Mesenchymal stem cell (in vitro differentiated cells and primary cell): ENCODE measurements at regions not wholly inside any gene's neighbourhood (a gene's known extent, or its start where the extent isn't known, plus 50 kb on each side); places are given as distances from the start of the nearest gene placed in this dataset.

Experiments
- DNase-seq: peaks from one replicate; pipeline ENCODE4 v3.0.0-alpha.2; 2013
- H2AFZ ChIP-seq: one replicate; pipeline ENCODE4 v1.6.1; 2013; ENCODE audit warnings: low read depth, mild to moderate bottlenecking, control low read depth, inconsistent platforms, low read length, moderate library complexity
- H2AK5ac ChIP-seq: 2 replicates; pipeline ENCODE4 v1.6.1; 2013; ENCODE audit warnings: low read length, moderate library complexity, mild to moderate bottlenecking, inconsistent platforms; ENCODE audit not compliant: severe bottlenecking
- H2BK120ac ChIP-seq: one replicate; pipeline ENCODE4 v1.6.1; 2013; ENCODE audit warnings: low read depth, mild to moderate bottlenecking, inconsistent platforms, low read length, moderate library complexity
- H2BK12ac ChIP-seq, 2 experiments: one replicate each; pipeline ENCODE4 v1.6.1; 2013; ENCODE audit warnings: inconsistent platforms in 2 of 2, low read length in 2 of 2, mild to moderate bottlenecking in 2 of 2, moderate library complexity in 2 of 2, control low read depth in 1 of 2
- H2BK15ac ChIP-seq: one replicate; pipeline ENCODE4 v1.6.1; 2013; ENCODE audit warnings: mild to moderate bottlenecking, low read depth, inconsistent platforms; ENCODE audit not compliant: poor library complexity, severe bottlenecking
- H2BK5ac ChIP-seq: 2 replicates; pipeline ENCODE4 v1.6.1; 2013; ENCODE audit warnings: low read depth, mild to moderate bottlenecking, low read length, control low read depth, inconsistent platforms; ENCODE audit not compliant: poor library complexity, severe bottlenecking
- H3K14ac ChIP-seq, 2 experiments: one replicate each; pipeline ENCODE4 v1.6.1; 2013; ENCODE audit warnings: inconsistent platforms in 2 of 2, low read length in 2 of 2, control low read depth in 1 of 2, mild to moderate bottlenecking in 1 of 2, moderate library complexity in 1 of 2
- H3K18ac ChIP-seq, 2 experiments: one replicate each; pipeline ENCODE4 v1.6.1; 2013; ENCODE audit warnings: inconsistent platforms in 2 of 2, low read length in 2 of 2, control low read depth in 1 of 2, low read depth in 1 of 2, mild to moderate bottlenecking in 1 of 2
- H3K23ac ChIP-seq, 2 experiments: one replicate each; pipeline ENCODE4 v1.6.1; 2013; ENCODE audit warnings: inconsistent platforms in 2 of 2, low read length in 2 of 2, mild to moderate bottlenecking in 2 of 2, moderate library complexity in 2 of 2, control low read depth in 1 of 2
- H3K27ac ChIP-seq: 2 replicates; pipeline ENCODE4 v1.5.1; 2013; ENCODE audit warnings: mild to moderate bottlenecking, moderate library complexity, low read length, control low read depth, inconsistent platforms; ENCODE audit not compliant: poor library complexity, severe bottlenecking
- H3K27me3 ChIP-seq, 2 experiments: 2 replicates each; pipeline versions ENCODE4 v1.6.1 to v1.7.0; 2013; ENCODE audit warnings: low read length in 2 of 2, mild to moderate bottlenecking in 2 of 2, moderate library complexity in 2 of 2, control low read depth in 1 of 2, inconsistent platforms in 1 of 2; ENCODE audit not compliant: control insufficient read depth in 1 of 2, insufficient read depth in 1 of 2
- H3K36me3 ChIP-seq, 2 experiments: 2 replicates each; pipeline versions ENCODE4 v1.6.1 to v1.7.0; 2013; ENCODE audit warnings: low read length in 2 of 2, control low read depth in 1 of 2, inconsistent platforms in 1 of 2, low read depth in 1 of 2, mild to moderate bottlenecking in 1 of 2; ENCODE audit not compliant: insufficient read depth in 2 of 2, control insufficient read depth in 1 of 2
- H3K4ac ChIP-seq, 2 experiments: one replicate each; pipeline ENCODE4 v1.6.1; 2013; ENCODE audit warnings: inconsistent platforms in 2 of 2, low read length in 2 of 2, mild to moderate bottlenecking in 2 of 2, moderate library complexity in 2 of 2, control low read depth in 1 of 2, low read depth in 1 of 2
- H3K4me1 ChIP-seq: 2 replicates; pipeline ENCODE4 v1.6.1; 2013; ENCODE audit warnings: low read depth, low read length, control low read depth; ENCODE audit not compliant: control insufficient read depth, insufficient read depth
- H3K4me2 ChIP-seq: 2 replicates; pipeline ENCODE4 v1.6.1; 2013; ENCODE audit warnings: low read length, mild to moderate bottlenecking, inconsistent platforms; ENCODE audit not compliant: poor library complexity, severe bottlenecking
- H3K4me3 ChIP-seq, 2 experiments: 2 replicates each; pipeline versions ENCODE4 v1.5.1 to v1.7.0; 2013; ENCODE audit warnings: low read length in 2 of 2, mild to moderate bottlenecking in 2 of 2, control low read depth in 1 of 2, low read depth in 1 of 2; ENCODE audit not compliant: insufficient read depth in 1 of 2
- H3K79me1 ChIP-seq: replicated peaks from 2 replicates; pipeline ENCODE4 v1.6.1; 2013; ENCODE audit warnings: mild to moderate bottlenecking, control low read depth, low read length, inconsistent platforms; ENCODE audit not compliant: poor library complexity, severe bottlenecking
- H3K9ac ChIP-seq: 2 replicates; pipeline ENCODE4 v1.7.0; 2013; ENCODE audit warnings: mild to moderate bottlenecking, low read length, moderate library complexity
- H3K9me3 ChIP-seq: 2 replicates; pipeline ENCODE4 v1.7.0; 2013; ENCODE audit warnings: mild to moderate bottlenecking, low read length; ENCODE audit not compliant: control insufficient read depth
- H4K8ac ChIP-seq: one replicate; pipeline ENCODE4 v1.6.1; 2013; ENCODE audit warnings: inconsistent platforms, mild to moderate bottlenecking, low read length, moderate library complexity
- H4K91ac ChIP-seq: one replicate; pipeline ENCODE4 v1.6.1; 2013; ENCODE audit warnings: mild to moderate bottlenecking, low read length, inconsistent platforms
- WGBS: methylation state at CpG from one replicate; pipeline ENCODE4 v1.1.7; 2013; ENCODE audit warnings: mixed read lengths; 5-methylcytosine and 5-hydroxymethylcytosine counted together

DNA sequence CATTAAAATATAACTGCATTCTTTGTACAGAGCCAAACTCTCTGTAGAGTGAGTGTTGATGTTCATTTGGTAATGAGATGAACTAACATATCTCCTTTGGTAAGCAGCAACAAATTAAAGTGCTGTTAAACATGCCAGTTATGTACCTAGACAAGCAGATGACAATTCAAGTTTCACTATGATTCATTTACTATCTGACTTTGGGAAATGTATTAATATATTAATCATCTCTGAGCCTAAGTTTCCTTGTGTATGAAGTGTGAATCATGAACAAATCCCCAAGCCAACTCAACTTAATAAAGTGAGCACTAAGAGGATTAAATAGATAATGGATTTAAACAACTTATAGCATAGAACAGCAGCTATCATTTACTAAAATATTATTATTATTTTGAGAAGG, 1044.2 kb downstream of the GLUD2 start:
- H3K27me3 ChIP-seq: no peaks in the 10 kb centered on the region
- no peak overlapping the region for H3K4ac ChIP-seq
- H2BK5ac ChIP-seq: no peak overlapping the region
- no peak overlapping the region for H3K4me2 ChIP-seq
- H2BK15ac ChIP-seq: no peak overlapping the region
- no peak overlapping the region for H3K18ac ChIP-seq
- H3K23ac ChIP-seq: no peak overlapping the region
- no peak overlapping the region for H2BK12ac ChIP-seq
- no peak overlapping the region for H2BK120ac ChIP-seq
- H2AFZ ChIP-seq: no peak overlapping the region
- H4K91ac ChIP-seq: no peak overlapping the region
- H3K27ac ChIP-seq: no peak overlapping the region
- no peak overlapping the region for H3K9ac ChIP-seq
- H3K4me3 ChIP-seq: no peak overlapping the region
- H4K8ac ChIP-seq: no peak overlapping the region
- H3K14ac ChIP-seq: no peak overlapping the region
- H3K79me1 ChIP-seq: no peaks in the 10 kb centered on the region
- no peaks in the 10 kb centered on the region for H3K4me1 ChIP-seq
- H3K36me3 ChIP-seq: no peaks in the 10 kb centered on the region
- no peak overlapping the region for H2AK5ac ChIP-seq
- no peak for DNase-seq
- H3K9me3 ChIP-seq: peaks cover 2% of the 10 kb centered on the region

DNA sequence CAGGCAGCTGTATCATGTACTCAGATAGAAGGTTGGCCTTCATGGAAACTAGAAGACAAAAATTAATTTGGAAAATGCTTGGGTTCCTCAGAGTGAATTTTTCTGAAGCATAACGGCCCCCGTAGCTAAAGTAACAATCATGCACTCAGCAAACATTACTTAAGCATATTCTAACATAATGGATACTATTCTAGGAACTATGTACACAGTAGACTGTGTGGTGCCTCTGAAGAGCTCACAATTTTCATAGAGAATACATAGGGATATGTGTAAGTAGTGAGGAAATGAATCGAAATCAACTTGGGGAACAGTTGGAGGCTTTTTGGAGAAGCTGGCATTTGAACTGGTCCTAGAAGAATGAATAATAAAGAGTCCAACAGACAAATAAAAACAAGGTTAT, 1045.0 kb downstream of the GLUD2 start:
- Histone ChIP-seq H3K18ac (no peak overlapping the region), H3K4me3 (no peak overlapping the region), H4K8ac (no peak overlapping the region), H3K9ac (no peak overlapping the region), H3K4ac (no peak overlapping the region), H2AK5ac (no peak overlapping the region), H2BK120ac (no peak overlapping the region), H3K14ac (no peak overlapping the region), H3K27me3 (no peaks in the 10 kb centered on the region), H2BK15ac (no peak overlapping the region), H3K4me1 (no peaks in the 10 kb centered on the region), H3K9me3 (peaks cover 2% of the 10 kb centered on the region), H3K27ac (no peak overlapping the region), H2AFZ (no peak overlapping the region), H3K36me3 (no peaks in the 10 kb centered on the region), H3K23ac (no peak overlapping the region), H3K4me2 (no peak overlapping the region), H4K91ac (no peak overlapping the region), H3K79me1 (no peaks in the 10 kb centered on the region), H2BK5ac (no peak overlapping the region), H2BK12ac (no peak overlapping the region)
- WGBS: 50% methylated on average over 1 of the region's 3 CpGs
- DNase-seq: no peak

DNA sequence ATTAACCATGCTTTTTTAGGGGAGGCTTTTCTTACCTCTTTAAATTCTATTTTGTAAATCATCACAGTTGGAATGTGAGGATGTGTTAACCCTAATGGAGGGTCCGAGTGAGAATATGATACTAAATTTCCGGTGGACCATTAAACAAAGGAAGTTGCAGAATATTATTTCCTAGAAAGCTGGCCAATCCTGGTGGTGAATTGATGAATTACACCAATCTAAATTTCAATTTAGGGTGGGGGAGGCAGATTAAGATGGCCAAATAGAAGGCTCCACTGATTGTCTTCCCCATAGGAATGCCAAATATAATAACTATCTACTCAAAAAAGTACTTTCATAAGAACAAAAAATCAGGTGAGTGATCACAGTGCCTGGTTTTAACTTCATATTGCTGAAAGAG, 1045.6 kb downstream of the GLUD2 start:
- H3K23ac ChIP-seq: no peak overlapping the region
- H3K18ac ChIP-seq: no peak overlapping the region
- H3K27me3 ChIP-seq: no peaks in the 10 kb centered on the region
- H3K9ac ChIP-seq: no peak overlapping the region
- no peak overlapping the region for H4K8ac ChIP-seq
- no peak overlapping the region for H2AFZ ChIP-seq
- H2AK5ac ChIP-seq: no peak overlapping the region
- H3K79me1 ChIP-seq: no peaks in the 10 kb centered on the region
- H3K36me3 ChIP-seq: no peaks in the 10 kb centered on the region
- no peak overlapping the region for H3K4me2 ChIP-seq
- H2BK12ac ChIP-seq: no peak overlapping the region
- H4K91ac ChIP-seq: no peak overlapping the region
- H3K14ac ChIP-seq: no peak overlapping the region
- H3K4ac ChIP-seq: no peak overlapping the region
- H3K4me1 ChIP-seq: no peaks in the 10 kb centered on the region
- DNase-seq: no peak
- H3K4me3 ChIP-seq: no peak overlapping the region
- WGBS: 100% methylated on average over 1 of the region's 2 CpGs
- no peak overlapping the region for H2BK15ac ChIP-seq
- no peak overlapping the region for H3K27ac ChIP-seq
- H3K9me3 ChIP-seq: peaks cover 3% of the 10 kb centered on the region
- H2BK5ac ChIP-seq: no peak overlapping the region
- H2BK120ac ChIP-seq: no peak overlapping the region

DNA sequence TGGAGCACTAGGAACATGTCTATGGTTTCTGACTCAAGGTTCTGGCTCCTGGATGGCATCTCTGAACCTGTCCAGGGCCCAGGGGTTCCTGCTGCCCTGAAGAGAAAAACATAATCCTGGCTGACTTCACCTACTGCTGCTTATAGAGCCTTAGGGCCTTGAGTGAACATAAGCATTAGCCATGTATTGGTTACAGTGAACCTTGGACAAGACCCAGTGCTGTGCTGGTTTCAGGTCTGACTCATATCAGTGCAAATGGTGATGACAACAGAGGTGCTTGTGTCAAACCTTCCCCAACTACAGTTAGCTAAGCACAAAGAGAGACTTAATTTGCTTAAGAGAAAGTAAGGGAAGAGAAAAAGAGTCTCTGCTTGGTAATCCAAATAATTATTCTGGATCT, 1047.2 kb downstream of the GLUD2 start:
- H3K4me3 ChIP-seq: no peak overlapping the region
- H2BK5ac ChIP-seq: no peak overlapping the region
- H3K27ac ChIP-seq: no peak overlapping the region
- H3K27me3 ChIP-seq: no peaks in the 10 kb centered on the region
- no peak overlapping the region for H2BK120ac ChIP-seq
- no peak overlapping the region for H3K14ac ChIP-seq
- H3K36me3 ChIP-seq: no peaks in the 10 kb centered on the region
- H2BK15ac ChIP-seq: no peak overlapping the region
- no peak overlapping the region for H2AFZ ChIP-seq
- no peak overlapping the region for H3K18ac ChIP-seq
- H2AK5ac ChIP-seq: no peak overlapping the region
- H3K9ac ChIP-seq: no peak overlapping the region
- H3K4me2 ChIP-seq: no peak overlapping the region
- peaks cover 11% of the 10 kb centered on the region for H3K9me3 ChIP-seq
- no peak overlapping the region for H4K91ac ChIP-seq
- DNase-seq: no peak
- no peak overlapping the region for H3K4ac ChIP-seq
- no peak overlapping the region for H2BK12ac ChIP-seq
- H3K4me1 ChIP-seq: no peaks in the 10 kb centered on the region
- H4K8ac ChIP-seq: no peak overlapping the region
- H3K79me1 ChIP-seq: no peaks in the 10 kb centered on the region
- no peak overlapping the region for H3K23ac ChIP-seq
